Cardiac muscle cell (in vitro differentiated cells and primary cell): ENCODE measurements at regions not wholly inside any gene's neighbourhood (a gene's known extent, or its start where the extent isn't known, plus 50 kb on each side); places are given as distances from the start of the nearest gene placed in this dataset.

Experiments used
- DNase-seq, 2 donors: peaks; one replicate each; pipeline versions ENCODE4 v3.0.0 to v3.0.0-alpha.2; 2010 to 2017; ENCODE audit warnings: low read depth in 1 of 2, low spot score in 1 of 2
- H3K27ac ChIP-seq: fragments of 200-600 bp; sonication (generic); 2 replicates; pipeline ENCODE4 v1.5.1; 2016
- H3K27me3 ChIP-seq: fragments of 200-600 bp; sonication (generic); 2 replicates; pipeline ENCODE4 v1.6.0; 2016; ENCODE audit warnings: control low read depth
- H3K36me3 ChIP-seq: fragments of 200-600 bp; sonication (generic); 2 replicates; pipeline ENCODE4 v1.5.1; 2016; ENCODE audit warnings: control low read depth
- H3K4me1 ChIP-seq: fragments of 200-600 bp; sonication (generic); 2 replicates; pipeline ENCODE4 v1.8.1; 2017; ENCODE audit warnings: low read depth, mild to moderate bottlenecking, mixed run types
- H3K4me3 ChIP-seq: fragments of 200-600 bp; sonication (generic); 2 replicates; pipeline ENCODE4 v1.5.1; 2016; ENCODE audit warnings: mild to moderate bottlenecking
- H3K9me3 ChIP-seq: fragments of 200-600 bp; sonication (generic); 2 replicates; pipeline ENCODE4 v1.5.1; 2017; ENCODE audit warnings: low read depth, mild to moderate bottlenecking, control low read depth
- CTCF ChIP-seq: IDR thresholded peaks from 2 replicates; pipeline ENCODE4 v1.5.1; 2012; ENCODE audit warnings: low read depth, mild to moderate bottlenecking, low read length

GRCh38 chr3:71847794-71848193 lies 62.8 kb upstream of the PROK2 start:
- no peak for TF ChIP-seq CTCF
- Histone ChIP-seq H3K27ac (no peak overlapping the region), H3K4me3 (no peak overlapping the region)

GRCh38 chr3:71846185-71846584 lies 61.2 kb upstream of the PROK2 start:
- Histone ChIP-seq H3K4me3 (no peak overlapping the region), H3K36me3 (no peaks in the 10 kb centered on the region), H3K9me3 (no peaks in the 10 kb centered on the region), H3K27me3 (peaks cover 9% of the 10 kb centered on the region), H3K27ac (no peak overlapping the region), H3K4me1 (no peaks in the 10 kb centered on the region)
- no peak for TF ChIP-seq CTCF
- DNase-seq = no peak

More at GRCh38 chr3:71847794-71848193, 62.8 kb upstream of the PROK2 start:
- Histone ChIP-seq H3K4me1 (no peaks in the 10 kb centered on the region), H3K36me3 (no peaks in the 10 kb centered on the region), H3K9me3 (no peaks in the 10 kb centered on the region), H3K27me3 (peaks cover 9% of the 10 kb centered on the region)
- no peak for DNase-seq

GRCh38 chr3:71843071-71843470 lies 58.1 kb upstream of the PROK2 start:
- no peaks in the 10 kb centered on the region for H3K9me3 ChIP-seq
- no peaks in the 10 kb centered on the region for H3K36me3 ChIP-seq
- H3K27me3 ChIP-seq = peaks cover 9% of the 10 kb centered on the region
- no peak for TF ChIP-seq CTCF
- no peaks in the 10 kb centered on the region for H3K4me1 ChIP-seq
- no peak overlapping the region for H3K4me3 ChIP-seq
- no peak for DNase-seq
- no peak overlapping the region for H3K27ac ChIP-seq

GRCh38 chr3:71838406-71838805 lies 53.5 kb upstream of the PROK2 start:
- Histone ChIP-seq H3K4me1 (no peaks in the 10 kb centered on the region), H3K36me3 (no peaks in the 10 kb centered on the region), H3K27ac (no peak overlapping the region), H3K27me3 (no peaks in the 10 kb centered on the region), H3K9me3 (no peaks in the 10 kb centered on the region), H3K4me3 (no peak overlapping the region)
- no peak for DNase-seq
- no peak for TF ChIP-seq CTCF
